ENCODE measurements at regions not wholly inside any gene's neighbourhood (a gene's known extent, or its start where the extent isn't known, plus 50 kb on each side); places are given as distances from the start of the nearest gene placed in this dataset.

DNA sequence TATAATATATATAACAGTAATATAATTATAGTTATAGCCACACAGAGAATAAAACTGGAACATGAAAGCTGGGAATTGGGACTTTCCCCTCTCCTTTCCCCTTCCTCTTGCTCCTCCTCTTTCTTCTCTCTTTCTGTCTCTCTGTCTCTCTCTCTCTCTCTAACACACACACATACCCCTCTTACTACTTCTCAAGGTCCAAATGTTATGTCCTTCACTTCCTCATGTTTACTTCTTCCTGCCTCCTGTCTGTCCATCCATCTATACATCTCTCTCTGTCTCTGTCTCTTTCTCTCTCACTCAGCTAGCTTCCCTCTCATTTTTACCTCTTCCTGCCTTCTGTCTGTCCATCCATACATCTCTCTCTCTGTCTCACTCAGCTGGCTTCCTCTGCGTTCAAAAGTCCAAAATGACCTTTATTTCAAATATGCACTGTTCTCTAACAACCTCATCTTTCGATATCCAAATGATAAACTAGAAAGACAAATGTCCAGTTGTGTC is 261.1 kb downstream of the SIPA1L2 start:
- dilution Hi-C loops (cut with HindIII; ENCODE audit: low sequenced_read_pairs, unreplicated experiment), result no loop called here
- Histone ChIP-seq H3K9me1 (ENCODE audit: insufficient read depth, low read length) (no peaks in the 10 kb centered on the region; the same call in 1 of the 2 replicates), H3K4me1 (ENCODE audit: control insufficient read depth, insufficient read depth, low read length) (no peaks in the 10 kb centered on the region), H2BK20ac (ENCODE audit: low read depth, low read length) (no peak overlapping the region), H3K27ac (ENCODE audit: insufficient read depth, low read length) (no peak overlapping the region), H4K20me1 (ENCODE audit: insufficient read depth, low read length) (no peaks in the 10 kb centered on the region), H2BK5ac (ENCODE audit: low read depth, low read length, poor library complexity, severe bottlenecking) (no peak overlapping the region), H3K36me3 (ENCODE audit: control insufficient read depth, insufficient read depth, low read length) (no peaks in the 10 kb centered on the region), H3K4ac (ENCODE audit: low read depth, low read length) (no peak overlapping the region), H4K5ac (ENCODE audit: low read depth, low read length) (no peak overlapping the region), H3K23ac (ENCODE audit: low read depth, low read length) (no peak overlapping the region), H2AK9ac (replicated peaks; ENCODE audit: low read depth, low read length, poor library complexity) (no peak overlapping the region), H3K56ac (ENCODE audit: extremely low read depth, insufficient read depth, low read length) (no peak overlapping the region), H3K9ac (ENCODE audit: low read depth, low read length) (no peak overlapping the region), H4K91ac (ENCODE audit: insufficient read depth, low read depth, low read length) (no peak overlapping the region), H3K79me1 (ENCODE audit: low read depth in 1 of 2, low read length in 2 of 2) (no peaks in the 10 kb centered on the region), H3K9me3 (ENCODE audit: control insufficient read depth, insufficient read depth, low read length) (no peaks in the 10 kb centered on the region), H3K18ac (ENCODE audit: low read depth, low read length) (no peak overlapping the region), H4K8ac (ENCODE audit: low read depth in 2 of 2, low read length in 2 of 2) (no peak overlapping the region), H2AK5ac (ENCODE audit: low read depth, low read length) (no peak overlapping the region), H3K4me2 (ENCODE audit: low read depth, low read length) (no peak overlapping the region), H2BK120ac (ENCODE audit: low read depth, low read length) (no peak overlapping the region), H3K27me3 (ENCODE audit: control insufficient read depth, insufficient read depth, low read length) (no peaks in the 10 kb centered on the region), H2AFZ (replicated peaks; ENCODE audit: low read length, poor library complexity) (no peak overlapping the region), H3K4me3 (ENCODE audit: insufficient read depth, low read depth, low read length) (no peak overlapping the region), H3K14ac (replicated peaks; ENCODE audit: low read depth, low read length) (peak overlapping the region; percentile 40; the same call in 1 of the 2 replicates), H2BK15ac (ENCODE audit: low read depth, low read length) (no peak overlapping the region)
- ChIA-PET CTCF (no interaction called here), POLR2A (ENCODE audit: unreplicated experiment) (no interaction called here)
- no peak for TF ChIP-seq MAFK (IDR thresholded peaks at IDR 0.05; ENCODE audit: low read depth, low read length)
- TF ChIP-seq BHLHE40 (IDR thresholded peaks at IDR 0.05; ENCODE audit: low read depth, low read length), result no peak
- no peak for TF ChIP-seq FOS (IDR thresholded peaks at IDR 0.05; ENCODE audit: low read depth, low read length)
- TF ChIP-seq, protein P1, sequence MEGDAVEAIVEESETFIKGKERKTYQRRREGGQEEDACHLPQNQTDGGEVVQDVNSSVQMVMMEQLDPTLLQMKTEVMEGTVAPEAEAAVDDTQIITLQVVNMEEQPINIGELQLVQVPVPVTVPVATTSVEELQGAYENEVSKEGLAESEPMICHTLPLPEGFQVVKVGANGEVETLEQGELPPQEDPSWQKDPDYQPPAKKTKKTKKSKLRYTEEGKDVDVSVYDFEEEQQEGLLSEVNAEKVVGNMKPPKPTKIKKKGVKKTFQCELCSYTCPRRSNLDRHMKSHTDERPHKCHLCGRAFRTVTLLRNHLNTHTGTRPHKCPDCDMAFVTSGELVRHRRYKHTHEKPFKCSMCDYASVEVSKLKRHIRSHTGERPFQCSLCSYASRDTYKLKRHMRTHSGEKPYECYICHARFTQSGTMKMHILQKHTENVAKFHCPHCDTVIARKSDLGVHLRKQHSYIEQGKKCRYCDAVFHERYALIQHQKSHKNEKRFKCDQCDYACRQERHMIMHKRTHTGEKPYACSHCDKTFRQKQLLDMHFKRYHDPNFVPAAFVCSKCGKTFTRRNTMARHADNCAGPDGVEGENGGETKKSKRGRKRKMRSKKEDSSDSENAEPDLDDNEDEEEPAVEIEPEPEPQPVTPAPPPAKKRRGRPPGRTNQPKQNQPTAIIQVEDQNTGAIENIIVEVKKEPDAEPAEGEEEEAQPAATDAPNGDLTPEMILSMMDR (conservative IDR thresholded peaks at IDR 0.05; ENCODE audit: low read depth, low read length), result no peak
- TF ChIP-seq CEBPB (IDR thresholded peaks at IDR 0.05; ENCODE audit: low read depth, low read length), result no peak
- TF ChIP-seq MXI1 (IDR thresholded peaks at IDR 0.05; ENCODE audit: borderline replicate concordance, low read depth, low read length), result no peak
- no peak for TF ChIP-seq NFE2L2 (IDR thresholded peaks at IDR 0.05; ENCODE audit: low read depth, low read length)
- no peak for TF ChIP-seq POLR2A (IDR thresholded peaks at IDR 0.05; ENCODE audit: low read depth, low read length)
- TF ChIP-seq, protein P2, sequence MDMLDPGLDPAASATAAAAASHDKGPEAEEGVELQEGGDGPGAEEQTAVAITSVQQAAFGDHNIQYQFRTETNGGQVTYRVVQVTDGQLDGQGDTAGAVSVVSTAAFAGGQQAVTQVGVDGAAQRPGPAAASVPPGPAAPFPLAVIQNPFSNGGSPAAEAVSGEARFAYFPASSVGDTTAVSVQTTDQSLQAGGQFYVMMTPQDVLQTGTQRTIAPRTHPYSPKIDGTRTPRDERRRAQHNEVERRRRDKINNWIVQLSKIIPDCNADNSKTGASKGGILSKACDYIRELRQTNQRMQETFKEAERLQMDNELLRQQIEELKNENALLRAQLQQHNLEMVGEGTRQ (IDR thresholded peaks at IDR 0.05; ENCODE audit: low read depth, low read length), result no peak
- TF ChIP-seq MAZ (IDR thresholded peaks at IDR 0.05; ENCODE audit: borderline replicate concordance, low read depth, low read length), result no peak
- no peak for TF ChIP-seq CHD1 (IDR thresholded peaks at IDR 0.05; ENCODE audit: low read depth, low read length)
- TF ChIP-seq, protein P3, sequence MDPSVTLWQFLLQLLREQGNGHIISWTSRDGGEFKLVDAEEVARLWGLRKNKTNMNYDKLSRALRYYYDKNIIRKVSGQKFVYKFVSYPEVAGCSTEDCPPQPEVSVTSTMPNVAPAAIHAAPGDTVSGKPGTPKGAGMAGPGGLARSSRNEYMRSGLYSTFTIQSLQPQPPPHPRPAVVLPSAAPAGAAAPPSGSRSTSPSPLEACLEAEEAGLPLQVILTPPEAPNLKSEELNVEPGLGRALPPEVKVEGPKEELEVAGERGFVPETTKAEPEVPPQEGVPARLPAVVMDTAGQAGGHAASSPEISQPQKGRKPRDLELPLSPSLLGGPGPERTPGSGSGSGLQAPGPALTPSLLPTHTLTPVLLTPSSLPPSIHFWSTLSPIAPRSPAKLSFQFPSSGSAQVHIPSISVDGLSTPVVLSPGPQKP (IDR thresholded peaks at IDR 0.05; ENCODE audit: borderline replicate concordance, low read depth, low read length), result no peak
- no peak for TF ChIP-seq RAD21 (IDR thresholded peaks at IDR 0.05; ENCODE audit: low read length)
- no peak for TF ChIP-seq SMC3 (IDR thresholded peaks at IDR 0.05; ENCODE audit: low read depth, low read length)
- TF ChIP-seq RCOR1 (IDR thresholded peaks at IDR 0.05; ENCODE audit: insufficient replicate concordance, low read length), result no peak
- no peak for TF ChIP-seq RFX5 (IDR thresholded peaks at IDR 0.05; ENCODE audit: low read depth, low read length)
- no CpG with 5 or more reads among the region's 2 CpGs for WGBS, 2 experiments (ENCODE audit: extremely low coverage in 2 of 2, insufficient read length in 1 of 2)
- no peak for ATAC-seq (ENCODE audit: low read depth)
- DNase-seq, result no peak
- no TSS peak for BruUV-seq (replicated peaks)
- intact Hi-C loops (cut with micrococcal nuclease), result no loop called here
- in situ Hi-C loops (cut with MboI; ENCODE audit: low sequenced_read_pairs), result no loop called here

Measured in IMR-90 (cell line).